ENCODE measurements at regions not wholly inside any gene's neighbourhood (a gene's known extent, or its start where the extent isn't known, plus 50 kb on each side); places are given as distances from the start of the nearest gene placed in this dataset.

GRCh38 chr5:54851449-54851848 is 133.9 kb downstream of the ESM1 start:
- DNase-seq = no peak

- DNase-seq = no peak
Observed at GRCh38 chr5:54848581-54848980, 136.8 kb downstream of the ESM1 start.

DNA sequence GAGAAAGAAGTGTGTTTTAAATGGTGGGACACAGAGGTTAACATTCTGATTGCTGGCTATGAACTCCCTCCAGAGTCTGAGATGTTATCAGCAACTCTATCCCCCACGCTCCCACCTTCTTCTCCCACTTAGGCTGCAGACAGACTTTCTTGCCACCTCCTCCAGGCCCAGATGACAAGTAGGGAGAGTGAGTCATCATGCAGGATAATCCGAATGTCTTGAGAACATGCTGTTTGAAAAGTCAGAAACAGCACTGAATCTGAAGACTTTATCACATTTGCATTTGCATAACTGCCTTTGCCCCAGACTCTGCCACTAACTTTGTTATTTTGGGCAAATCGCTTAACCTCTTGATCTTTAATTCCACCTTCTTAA is 139.8 kb downstream of the ESM1 start:
- DNase-seq = no peak

DNA sequence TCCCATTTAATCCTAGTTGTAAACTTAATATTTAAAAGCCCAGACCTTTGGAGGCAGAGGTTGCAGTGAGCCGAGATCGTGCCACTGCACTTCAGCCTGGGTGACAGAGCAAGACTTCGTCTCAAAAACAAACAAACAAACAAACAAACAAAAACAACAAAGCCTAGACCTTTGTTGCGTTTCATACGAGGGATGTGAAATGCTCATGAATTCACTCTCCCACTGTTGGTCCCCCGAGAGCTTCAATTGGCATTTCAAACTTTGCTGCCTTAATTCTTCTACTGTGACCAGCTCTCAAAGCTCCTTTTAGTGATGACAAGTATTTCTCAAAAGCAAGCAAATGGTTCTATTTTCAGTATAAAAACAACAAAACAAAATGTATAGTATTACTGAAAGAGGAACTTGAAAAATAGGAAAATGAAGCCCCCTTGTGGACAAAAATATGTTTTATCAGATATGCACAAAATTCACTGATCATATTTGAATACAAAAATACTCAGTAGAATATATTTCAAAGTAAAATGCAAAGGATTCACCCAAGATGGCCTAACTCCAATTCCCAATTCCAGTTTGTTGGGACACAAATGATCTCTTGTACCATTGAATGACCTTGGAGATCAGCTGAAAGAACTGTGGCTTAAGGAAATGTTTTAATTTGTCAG is 140.4 kb downstream of the ESM1 start:
- no peak for DNase-seq

GRCh38 chr5:54844266-54844665 is 141.1 kb downstream of the ESM1 start:
- DNase-seq = no peak

GRCh38 chr5:54841481-54841880 is 143.9 kb downstream of the ESM1 start:
- DNase-seq = no peak

DNA sequence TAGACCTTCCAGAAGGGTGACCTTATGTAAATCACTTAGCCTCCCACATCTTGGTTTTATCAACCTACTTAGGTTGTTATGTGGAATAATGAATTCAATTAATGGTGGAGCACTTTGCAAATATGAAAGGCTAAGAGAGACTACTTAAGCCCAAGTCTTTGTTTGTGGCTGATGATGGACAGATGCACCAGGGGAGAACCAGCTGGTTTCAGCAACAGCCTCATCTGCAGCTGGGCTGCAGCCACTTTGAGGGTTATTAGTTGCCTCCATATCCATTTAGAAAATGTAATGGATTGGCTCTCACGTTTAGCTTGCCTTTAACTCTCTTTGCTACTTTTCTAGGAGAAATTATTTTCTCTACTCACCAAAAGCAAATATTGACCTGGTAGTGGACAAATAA is 146.6 kb downstream of the ESM1 start:
- no peak for DNase-seq

DNA sequence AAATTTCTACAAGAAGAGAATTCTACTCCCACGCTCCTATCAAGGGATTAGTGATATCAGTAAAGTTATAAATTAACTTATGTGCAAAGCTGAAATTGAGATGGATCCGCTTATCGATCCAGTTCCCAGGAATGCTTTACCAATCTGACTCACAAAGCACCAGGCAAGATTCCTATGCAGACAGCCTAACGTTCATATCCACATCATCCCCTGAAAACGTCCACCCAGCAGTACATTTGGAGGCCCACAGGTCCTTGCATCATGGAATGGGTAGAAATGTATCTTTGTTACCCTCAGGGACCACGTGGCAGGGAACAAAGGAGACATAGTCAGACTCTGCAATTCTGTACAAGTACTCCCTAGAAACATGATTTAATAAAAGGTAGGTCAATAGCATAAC is 147.4 kb downstream of the ESM1 start:
- DNase-seq = no peak

GRCh38 chr5:54837093-54837492 is 148.3 kb downstream of the ESM1 start:
- no peak for DNase-seq

DNA sequence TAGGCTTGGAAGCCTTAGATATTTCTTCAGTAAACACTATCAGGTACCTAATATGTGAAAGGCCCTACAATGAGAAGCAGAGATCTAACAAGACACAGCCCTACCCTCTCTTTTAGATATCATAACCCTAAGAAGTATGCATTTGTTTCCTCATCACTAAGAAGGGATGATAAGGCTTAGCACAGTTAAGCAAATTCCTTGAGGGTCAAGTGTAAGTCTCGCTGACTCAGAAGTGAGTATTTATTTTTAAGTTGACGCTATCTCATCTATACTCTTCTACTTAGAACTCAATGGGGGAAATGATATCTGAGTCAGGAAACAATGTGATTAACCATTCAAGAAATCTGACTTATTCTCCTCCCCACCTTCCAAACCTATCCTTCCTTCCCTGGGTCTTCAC is 149.7 kb downstream of the ESM1 start:
- DNase-seq = no peak

DNA sequence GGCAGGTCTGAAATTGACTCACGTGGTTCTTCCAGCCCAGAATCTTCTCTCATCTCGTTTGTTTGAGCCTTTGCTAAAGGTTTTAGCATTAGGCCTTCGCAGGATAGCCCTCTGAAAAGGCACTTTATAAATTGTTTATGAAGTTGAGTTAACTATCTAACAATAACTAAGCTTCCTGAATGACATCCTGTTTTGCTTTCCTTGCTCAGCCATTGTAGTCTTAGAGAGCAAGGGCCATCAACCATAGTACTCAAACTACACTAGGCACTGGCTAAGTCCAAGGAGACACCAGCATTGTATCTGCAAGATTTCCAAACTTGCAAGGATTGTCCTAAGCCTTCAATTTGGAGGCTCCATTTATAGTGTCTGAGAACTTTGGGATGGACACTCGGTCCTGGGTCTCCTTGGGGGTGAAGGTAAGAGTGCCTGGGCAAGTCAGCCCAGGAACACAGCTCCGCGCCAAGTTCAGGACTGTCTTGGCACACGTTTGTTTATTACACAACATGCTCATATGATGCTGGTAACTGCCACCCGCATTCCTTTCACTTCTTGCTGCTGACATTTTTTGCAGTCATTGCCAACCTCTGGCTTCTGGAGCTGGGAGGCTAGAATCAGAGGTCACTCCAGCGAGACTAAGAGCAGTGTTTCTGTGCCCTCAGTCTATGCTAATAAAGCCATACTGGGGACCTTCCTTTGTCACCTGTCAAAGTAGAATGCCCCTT is 151.1 kb downstream of the ESM1 start:
- DNase-seq = no peak

- DNase-seq = no peak
Observed at GRCh38 chr5:54833590-54833989, 151.8 kb downstream of the ESM1 start.

- no peak for DNase-seq
Observed at GRCh38 chr5:54832858-54833257, 152.5 kb downstream of the ESM1 start.

DNA sequence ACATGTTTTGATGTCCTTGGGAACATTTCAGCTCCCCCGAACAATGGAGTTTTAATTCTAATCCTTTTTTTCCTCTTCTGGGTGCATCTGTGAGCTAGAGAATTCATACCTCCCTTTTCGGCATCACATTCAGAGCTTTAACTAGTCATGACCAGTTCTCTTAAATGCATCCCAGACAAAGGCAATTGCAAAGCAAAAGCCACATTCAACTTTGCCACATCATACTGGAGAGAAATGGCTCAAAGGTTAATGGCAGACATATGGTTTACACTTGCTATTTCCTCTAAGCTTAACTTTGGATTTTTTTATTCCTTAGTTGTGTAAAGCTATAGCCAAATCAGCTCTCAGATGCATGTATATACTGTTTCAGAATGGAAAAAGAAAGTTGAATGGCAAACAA is 153.3 kb downstream of the ESM1 start:
- no peak for DNase-seq

DNA sequence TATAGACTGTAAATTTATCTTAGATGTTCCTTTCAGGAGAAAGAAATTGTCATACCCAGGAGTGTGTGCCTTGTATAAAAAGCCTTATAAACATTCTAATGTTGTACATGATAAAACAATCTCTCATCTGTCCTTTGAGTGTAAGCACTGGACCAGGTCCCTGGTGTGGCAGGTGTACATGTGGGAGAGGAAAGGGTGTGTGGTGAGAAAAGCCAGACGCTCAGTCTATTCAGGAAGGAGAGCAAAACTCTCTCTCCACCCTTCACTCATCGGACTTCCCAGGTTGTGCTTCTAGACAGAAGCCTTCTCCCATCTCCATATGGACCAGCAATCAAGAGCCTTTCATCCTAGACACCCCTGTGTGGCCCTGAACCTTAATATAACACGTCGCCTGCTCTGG is 154.2 kb downstream of the ESM1 start:
- no peak for DNase-seq

GRCh38 chr5:54829676-54830535 is 155.5 kb downstream of the ESM1 start:
- DNase-seq = no peak

DNA sequence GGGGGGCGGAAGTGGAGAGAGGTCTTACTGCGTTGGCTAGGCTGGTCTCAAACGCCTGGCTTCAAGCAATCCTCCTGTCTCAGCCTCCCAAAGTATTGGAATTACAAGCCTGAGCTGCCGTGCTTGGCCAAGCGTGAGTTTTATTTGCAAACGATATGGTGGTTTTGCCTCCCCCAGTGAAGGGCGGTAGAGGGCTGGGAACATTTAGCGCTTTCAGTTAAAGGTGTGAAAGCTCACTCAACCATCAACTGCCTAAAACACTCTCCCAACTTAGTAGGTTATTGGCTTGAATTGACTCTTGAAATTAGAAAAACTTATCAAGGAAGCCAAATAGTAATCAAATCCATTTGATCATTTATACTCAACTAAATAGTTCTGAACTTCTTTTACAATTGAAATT is 156.3 kb downstream of the ESM1 start:
- no peak for DNase-seq

DNA sequence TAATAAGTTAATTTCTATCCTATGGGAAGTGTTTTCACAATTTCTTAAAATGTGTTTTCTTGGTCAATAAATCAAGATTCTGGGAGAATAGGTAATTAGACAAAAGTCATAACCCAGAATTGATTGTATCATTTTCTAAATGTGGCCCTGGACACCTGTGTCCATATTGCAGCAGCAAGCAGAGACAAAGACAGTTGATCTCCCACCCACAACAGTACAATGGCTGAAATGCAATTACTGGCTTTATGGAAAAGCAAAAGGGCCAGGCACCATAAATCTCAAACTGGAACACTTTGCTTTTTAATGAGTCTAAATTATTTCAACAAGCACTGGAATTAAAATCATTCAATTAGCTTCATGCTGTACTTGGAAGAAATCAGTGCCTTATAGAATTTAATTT is 157.2 kb downstream of the ESM1 start:
- DNase-seq = no peak

DNA sequence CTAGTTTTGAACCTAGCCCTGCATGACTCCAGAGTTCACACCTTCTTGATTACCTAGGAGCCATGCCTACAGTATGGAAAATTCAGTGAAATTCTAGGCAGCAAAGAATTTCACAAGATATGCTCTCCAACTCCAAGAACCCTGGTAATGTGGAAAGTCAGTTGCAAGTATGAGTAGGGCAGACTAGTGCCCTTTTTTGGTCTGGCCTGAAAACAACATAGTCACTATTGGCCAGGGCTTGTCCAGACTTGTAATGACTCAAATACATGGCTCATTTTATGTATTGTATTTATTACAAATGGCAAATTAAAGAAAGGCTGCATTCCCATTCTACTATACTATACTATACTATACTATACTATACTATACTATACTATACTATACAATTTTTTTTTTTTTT is 160.4 kb downstream of the ESM1 start:
- DNase-seq = no peak

DNA sequence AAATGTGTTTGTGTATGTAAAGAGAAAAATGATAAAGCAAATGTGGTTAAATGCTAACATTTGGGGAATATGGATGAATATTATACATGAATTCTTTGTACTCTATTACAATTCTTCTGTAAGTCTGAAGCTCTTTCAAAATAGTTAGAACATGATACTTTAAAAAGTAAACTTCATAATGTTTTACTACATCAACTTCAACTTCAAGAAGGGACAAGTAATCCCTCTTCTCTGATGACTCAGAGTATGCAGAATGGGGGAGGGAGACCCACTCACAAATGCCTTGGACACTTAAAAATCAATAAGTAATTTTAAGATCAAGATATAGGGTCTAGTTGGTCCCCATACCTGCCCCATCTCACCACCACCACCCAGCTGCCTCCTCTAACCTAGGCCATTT is 162.4 kb downstream of the ESM1 start:
- DNase-seq = no peak

GRCh38 chr5:54822324-54822687 is 163.1 kb downstream of the ESM1 start:
- DNase-seq = no peak

GRCh38 chr5:54821445-54822323 is 163.7 kb downstream of the ESM1 start:
- DNase-seq = no peak

Measured in stimulated activated CD4-positive, alpha-beta T cell treated with anti-CD3 and anti-CD28 coated beads, Interleukin-12 subunit alpha, Interleukin-12 subunit beta, amount 100 ng/mL, for 4 hours (primary cell).